SKM-1 (cell line): ENCODE measurements at regions not wholly inside any gene's neighbourhood (a gene's known extent, or its start where the extent isn't known, plus 50 kb on each side); places are given as distances from the start of the nearest gene placed in this dataset.
"Not testable (repeated sequence)": the region's sequence is repeated elsewhere in the genome, so short reads cannot be mapped to it uniquely, and the experiment has no call there.

Experiments used
- DNase-seq: peaks from one replicate; lab custom pipeline; 2025; ENCODE audit not compliant: unreplicated experiment; lab: John Stamatoyannopoulos, UW

- no peak for DNase-seq
Measured at GRCh38 chr7:49579408-49579807, 194.0 kb upstream of the VWC2 start.

DNA sequence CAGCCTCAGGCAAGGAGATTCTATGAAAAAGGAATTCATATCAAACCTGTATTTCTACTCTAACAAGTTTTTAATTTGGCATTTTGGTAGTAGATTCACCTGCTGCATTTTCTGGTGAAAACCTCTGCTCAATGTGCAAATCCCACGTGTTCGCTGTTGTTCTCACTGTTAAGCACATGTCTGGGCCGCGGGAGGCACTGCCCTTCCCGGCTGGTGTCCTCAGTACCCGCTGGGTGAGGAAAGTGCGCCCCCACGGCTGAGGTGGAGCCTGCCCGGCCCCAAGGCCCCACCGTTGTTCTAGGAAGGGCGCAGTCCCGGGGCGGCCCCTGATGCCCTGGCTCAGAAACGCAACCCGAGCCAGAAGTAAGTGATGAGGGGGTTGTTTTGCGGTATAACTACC, 193.4 kb upstream of the VWC2 start:
- no peak for DNase-seq

- no peak for DNase-seq
Measured at GRCh38 chr7:49580761-49581160, 192.7 kb upstream of the VWC2 start.

DNA sequence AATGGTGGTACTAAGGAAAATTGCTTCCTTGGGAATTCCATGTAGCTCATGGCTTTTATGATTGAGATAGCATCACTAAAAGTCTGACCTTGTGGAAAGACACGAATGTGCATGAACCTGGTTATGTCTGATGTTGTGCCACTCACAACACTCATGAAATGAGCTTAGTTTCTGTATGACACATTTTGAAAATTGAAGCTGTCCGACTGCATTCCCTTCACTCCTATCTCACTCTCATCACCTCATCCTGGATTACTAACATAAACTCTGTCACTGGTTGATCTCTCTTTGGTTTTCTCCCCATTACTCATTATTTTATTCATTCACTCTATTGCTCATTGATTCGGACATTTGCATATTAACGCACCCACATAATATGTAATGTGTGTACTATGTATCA, 190.0 kb upstream of the VWC2 start:
- DNase-seq = no peak

DNA sequence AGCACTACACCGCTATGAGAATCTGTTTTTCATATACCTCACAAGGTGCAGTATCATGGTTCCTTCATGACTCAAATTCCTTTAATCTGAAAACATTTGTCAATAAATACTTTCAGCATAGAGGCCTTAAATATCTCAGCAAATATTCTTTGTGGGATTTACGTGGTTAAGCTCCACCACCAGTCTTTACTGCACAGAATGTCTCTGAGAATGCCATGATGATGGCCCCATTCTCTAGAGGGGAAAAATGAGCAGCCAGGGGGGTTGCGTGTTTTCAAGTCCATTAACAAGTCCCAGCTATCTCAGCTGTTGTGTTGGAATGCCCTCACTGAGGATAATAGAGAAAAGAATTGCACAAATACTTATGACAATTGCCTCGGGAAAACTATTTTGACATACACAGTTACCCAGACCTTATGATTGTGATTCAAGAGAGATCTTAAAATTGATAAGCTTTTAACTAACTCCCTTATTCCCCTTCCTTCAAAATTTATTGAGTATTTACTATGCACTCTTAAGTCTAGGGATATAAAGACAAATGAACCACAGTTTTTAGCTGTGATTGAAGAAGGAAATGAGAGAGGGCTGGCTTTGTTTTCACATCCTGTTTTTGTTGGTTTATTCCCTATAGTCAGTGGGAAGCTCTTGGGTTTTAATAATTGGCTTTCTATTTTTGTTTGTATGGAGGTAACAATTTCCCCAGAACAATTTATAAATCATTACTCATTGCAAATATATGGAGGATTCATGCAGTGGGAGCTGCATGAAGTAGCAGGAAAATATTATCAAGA, 176.5 kb upstream of the VWC2 start:
- DNase-seq = no peak

- peak; percentile 18 for DNase-seq
Measured at GRCh38 chr7:49597805-49598204, 175.6 kb upstream of the VWC2 start.

- no peak for DNase-seq
Measured at GRCh38 chr7:49611951-49612350, 161.5 kb upstream of the VWC2 start.

- DNase-seq = no peak
Measured at GRCh38 chr7:49613759-49614158, 159.7 kb upstream of the VWC2 start.

DNA sequence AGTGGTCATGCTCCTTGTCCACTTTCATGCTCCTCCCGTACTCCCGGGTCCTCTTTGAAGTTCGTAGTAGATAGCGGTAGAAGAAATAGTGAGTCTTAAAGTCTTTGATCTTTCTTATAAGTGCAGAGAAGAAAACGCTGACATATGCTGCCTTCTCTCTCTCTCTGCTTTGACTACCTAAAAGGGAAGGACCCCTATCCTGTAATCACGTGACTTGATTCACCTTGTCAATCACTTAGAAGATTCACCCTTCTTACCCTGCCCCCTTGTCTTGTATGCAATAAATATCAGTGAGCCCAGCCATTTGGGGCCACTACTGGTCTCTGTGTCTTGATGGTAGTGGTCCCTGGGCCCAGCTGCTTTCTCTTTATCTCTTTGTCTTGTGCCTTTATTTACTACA, 158.5 kb upstream of the VWC2 start:
- DNase-seq = not testable (repeated sequence)

DNA sequence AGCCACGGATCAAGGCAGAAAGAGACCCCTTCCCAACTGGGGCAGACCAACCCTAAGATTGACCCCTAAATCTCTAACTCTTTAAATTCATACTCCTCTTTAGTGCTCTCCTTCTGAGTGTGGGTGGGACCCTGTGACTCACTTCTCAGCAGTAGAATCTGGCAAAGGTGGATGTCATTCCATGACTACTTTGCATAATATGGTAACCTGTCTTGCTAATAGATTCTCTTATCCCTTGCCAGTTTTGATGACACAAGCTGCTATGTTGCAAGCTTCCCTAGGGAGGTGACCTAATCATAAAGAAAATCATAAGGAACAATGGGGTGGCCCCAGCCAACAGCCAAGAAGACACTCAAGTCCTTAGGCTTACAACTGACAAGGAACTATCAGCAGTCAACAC, 155.4 kb upstream of the VWC2 start:
- DNase-seq = no peak

DNA sequence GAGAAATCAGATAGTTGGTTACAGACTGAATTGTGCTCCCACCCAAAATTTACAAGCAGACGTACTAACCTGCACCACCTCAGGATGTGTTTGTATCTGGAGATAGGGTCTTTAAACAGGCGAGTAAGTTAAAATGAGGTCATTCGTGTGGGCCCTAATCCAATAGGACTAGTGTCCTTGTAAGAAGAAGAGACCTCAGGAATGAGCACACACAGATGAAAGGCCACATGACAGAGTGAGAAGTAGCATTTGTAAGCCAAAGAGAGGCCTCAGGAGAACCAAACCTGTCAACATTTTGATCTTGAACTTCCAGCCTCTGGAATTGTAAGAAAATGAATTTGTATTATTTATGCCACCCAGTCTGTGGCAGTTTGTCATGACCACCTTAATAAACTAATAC, 149.5 kb upstream of the VWC2 start:
- no peak for DNase-seq

- no peak for DNase-seq
Measured at GRCh38 chr7:49624611-49625010, 148.8 kb upstream of the VWC2 start.

DNA sequence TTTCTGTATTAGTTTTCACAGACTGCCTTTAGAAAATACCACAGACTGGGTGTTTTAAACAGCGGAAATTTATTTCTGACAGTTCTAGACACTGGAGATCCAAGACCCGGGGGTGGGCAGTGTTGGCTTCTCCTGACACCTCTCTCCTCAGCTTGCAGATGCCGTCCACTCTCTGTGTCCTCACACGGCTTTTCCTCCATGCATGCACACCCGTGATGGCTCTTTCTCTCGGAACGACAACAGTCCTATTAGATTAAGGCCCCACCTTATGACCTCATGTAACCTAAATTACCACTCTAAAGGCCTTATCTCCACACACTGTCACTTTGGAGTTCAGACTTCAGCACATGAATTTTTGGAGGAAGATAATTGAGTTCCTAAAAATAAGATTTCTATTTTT, 142.9 kb upstream of the VWC2 start:
- no peak for DNase-seq

GRCh38 chr7:49631071-49631815, 142.2 kb upstream of the VWC2 start:
- DNase-seq = no peak

DNA sequence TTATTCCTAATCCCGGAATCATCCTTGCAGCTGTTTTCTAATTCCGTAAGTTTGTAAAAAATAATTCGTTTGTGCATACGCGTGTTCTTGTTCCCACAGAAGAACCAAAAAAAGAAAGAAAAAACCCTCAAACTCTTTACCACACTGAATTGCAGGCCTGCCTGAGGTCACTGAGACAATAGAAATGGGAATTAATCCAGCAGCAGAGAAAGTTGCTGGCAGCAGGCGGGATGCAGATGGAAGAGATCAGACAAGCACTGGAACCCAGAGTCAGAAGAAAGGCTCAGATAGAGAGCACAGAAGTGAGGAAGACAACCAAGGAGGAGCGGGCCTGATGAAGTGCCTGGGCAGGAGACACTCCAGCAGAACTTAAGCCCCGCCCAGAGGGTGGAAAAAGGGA, 141.5 kb upstream of the VWC2 start:
- DNase-seq = no peak

DNA sequence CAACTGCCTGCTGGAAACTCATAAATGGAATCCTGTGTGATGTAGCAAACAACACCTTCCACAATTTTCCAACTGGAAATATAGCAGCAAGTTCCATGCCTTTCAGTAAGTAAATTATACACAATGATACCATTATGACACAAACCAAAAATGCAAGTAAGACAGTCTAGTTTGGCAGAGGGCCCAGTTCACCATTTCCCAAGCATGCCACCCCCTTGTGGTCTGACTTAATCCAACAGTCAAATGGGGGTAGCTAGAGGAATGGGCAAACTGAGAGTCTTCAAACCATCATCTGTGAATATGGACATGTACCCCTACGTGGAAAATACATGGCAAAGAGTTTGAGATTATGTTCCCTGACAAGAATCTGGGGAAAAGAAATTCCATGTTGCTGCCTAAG, 137.6 kb upstream of the VWC2 start:
- DNase-seq = no peak

DNA sequence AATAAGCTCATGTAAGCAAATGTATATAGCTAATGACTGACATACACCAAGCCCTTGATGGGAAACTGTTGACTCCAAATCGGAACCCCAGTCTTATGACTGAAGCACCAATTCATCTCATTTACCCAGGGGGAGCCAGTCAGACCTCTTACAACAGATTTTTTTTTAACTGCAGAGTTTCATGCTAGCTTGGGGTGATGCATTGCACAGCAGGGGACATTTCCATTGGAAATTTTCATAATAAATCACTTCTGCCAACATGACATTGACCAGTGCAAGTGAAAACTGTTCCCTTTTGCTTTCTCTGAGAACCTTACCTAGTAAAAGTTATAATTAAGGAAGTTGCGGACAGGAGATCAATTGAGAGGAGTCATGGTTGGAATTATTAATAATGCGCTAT, 137.0 kb upstream of the VWC2 start:
- no peak for DNase-seq

- DNase-seq = peak; percentile 64
Measured at GRCh38 chr7:49638166-49638565, 135.3 kb upstream of the VWC2 start.

- DNase-seq = no peak
Measured at GRCh38 chr7:49639068-49639593, 134.3 kb upstream of the VWC2 start.

GRCh38 chr7:49639808-49640207, 133.6 kb upstream of the VWC2 start:
- no peak for DNase-seq

DNA sequence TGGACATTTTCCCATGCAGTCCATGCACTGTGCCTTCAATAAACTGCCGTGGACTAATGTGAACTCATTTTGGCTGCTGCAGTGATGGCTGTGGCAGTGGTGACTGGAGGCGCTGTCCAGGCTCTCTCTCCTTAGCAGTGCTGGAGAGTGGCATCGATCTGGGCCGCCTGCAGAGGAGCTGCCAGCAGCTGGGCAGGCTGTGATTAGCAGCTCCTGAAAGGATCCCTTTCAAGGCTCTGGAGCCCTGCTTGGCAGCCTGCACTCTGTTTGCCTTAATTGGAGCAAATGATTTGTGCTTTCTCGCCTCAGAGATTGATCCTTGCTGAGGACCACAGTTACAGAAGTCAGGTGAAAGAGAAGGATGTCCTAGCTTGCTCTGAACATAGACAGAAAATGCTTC, 130.1 kb upstream of the VWC2 start:
- no peak for DNase-seq

DNA sequence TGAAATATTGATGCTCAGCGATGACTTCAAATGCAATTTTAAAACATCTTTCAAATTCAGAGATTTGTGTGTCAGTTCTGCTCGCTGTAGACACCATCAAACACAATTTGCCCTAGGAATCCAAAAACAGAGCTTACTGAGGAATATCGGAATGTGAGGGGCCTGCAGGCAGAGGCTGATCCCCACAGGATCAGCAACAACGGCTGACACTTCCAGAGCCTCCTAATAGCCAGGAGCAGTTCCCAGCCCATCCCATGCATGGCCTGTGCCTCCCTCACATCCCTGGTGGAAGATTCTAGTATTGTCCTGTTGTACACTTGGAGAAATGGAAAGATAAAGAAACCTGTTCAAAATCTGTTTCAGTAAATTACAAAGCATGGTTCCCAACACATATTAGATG, 129.7 kb upstream of the VWC2 start:
- no peak for DNase-seq
